ENCODE measurements at regions not wholly inside any gene's neighbourhood (a gene's known extent, or its start where the extent isn't known, plus 50 kb on each side); places are given as distances from the start of the nearest gene placed in this dataset.

GRCh38 chr12:131346555-131347344, 364.1 kb upstream of the SFSWAP start:
- H3K9me3 ChIP-seq (ENCODE audit: control insufficient read depth, insufficient read depth, low read length) = no peaks in the 10 kb centered on the region
- H3K4me3 ChIP-seq (ENCODE audit: low read depth, low read length) = no peak overlapping the region
- 59% methylated on average over 8 of the region's 17 CpGs for WGBS (ENCODE audit: insufficient coverage)
- H3K27me3 ChIP-seq (ENCODE audit: control insufficient read depth, insufficient read depth, low read length) = no peaks in the 10 kb centered on the region
- DNase-seq (ENCODE audit: low read depth in 4 of 6, low spot score in 6 of 6) = no peak
- peak overlapping the region; percentile 52 for H3K27ac ChIP-seq (ENCODE audit: low read depth, low read length)
- no peaks in the 10 kb centered on the region for H3K36me3 ChIP-seq (ENCODE audit: control insufficient read depth, insufficient read depth, low read length)
- H3K4me1 ChIP-seq (ENCODE audit: control insufficient read depth, insufficient read depth, low read length) = peaks cover 47% of the 10 kb centered on the region

- DNase-seq (ENCODE audit: low read depth in 4 of 6, low spot score in 6 of 6) = no peak
- Histone ChIP-seq H3K4me1 (ENCODE audit: control insufficient read depth, insufficient read depth, low read length) (peaks cover 48% of the 10 kb centered on the region), H3K27ac (ENCODE audit: low read depth, low read length) (no peak overlapping the region), H3K27me3 (ENCODE audit: control insufficient read depth, insufficient read depth, low read length) (no peaks in the 10 kb centered on the region), H3K4me3 (ENCODE audit: low read depth, low read length) (no peak overlapping the region), H3K36me3 (ENCODE audit: control insufficient read depth, insufficient read depth, low read length) (no peaks in the 10 kb centered on the region), H3K9me3 (ENCODE audit: control insufficient read depth, insufficient read depth, low read length) (no peaks in the 10 kb centered on the region)
- WGBS (ENCODE audit: insufficient coverage) = 78% methylated on average over 11 of the region's 11 CpGs
Observed at GRCh38 chr12:131347345-131347714, 363.6 kb upstream of the SFSWAP start.

- H3K4me1 ChIP-seq (ENCODE audit: control insufficient read depth, insufficient read depth, low read length) = peaks cover 52% of the 10 kb centered on the region
- H3K27me3 ChIP-seq (ENCODE audit: control insufficient read depth, insufficient read depth, low read length) = no peaks in the 10 kb centered on the region
- H3K27ac ChIP-seq (ENCODE audit: low read depth, low read length) = no peak overlapping the region
- H3K36me3 ChIP-seq (ENCODE audit: control insufficient read depth, insufficient read depth, low read length) = no peaks in the 10 kb centered on the region
- H3K4me3 ChIP-seq (ENCODE audit: low read depth, low read length) = no peak overlapping the region
- no peak for DNase-seq (ENCODE audit: low read depth in 4 of 6, low spot score in 6 of 6)
- no peaks in the 10 kb centered on the region for H3K9me3 ChIP-seq (ENCODE audit: control insufficient read depth, insufficient read depth, low read length)
- 98% methylated on average over 7 of the region's 7 CpGs for WGBS (ENCODE audit: insufficient coverage)
Observed at GRCh38 chr12:131347732-131348131, 363.2 kb upstream of the SFSWAP start.

GRCh38 chr12:131348231-131348630, 362.7 kb upstream of the SFSWAP start:
- Histone ChIP-seq H3K4me1 (ENCODE audit: control insufficient read depth, insufficient read depth, low read length) (peaks cover 52% of the 10 kb centered on the region), H3K27ac (ENCODE audit: low read depth, low read length) (peak overlapping the region; percentile 33), H3K27me3 (ENCODE audit: control insufficient read depth, insufficient read depth, low read length) (no peaks in the 10 kb centered on the region), H3K9me3 (ENCODE audit: control insufficient read depth, insufficient read depth, low read length) (no peaks in the 10 kb centered on the region), H3K4me3 (ENCODE audit: low read depth, low read length) (no peak overlapping the region), H3K36me3 (ENCODE audit: control insufficient read depth, insufficient read depth, low read length) (no peaks in the 10 kb centered on the region)
- WGBS (ENCODE audit: insufficient coverage) = 35% methylated on average over 11 of the region's 13 CpGs
- no peak for DNase-seq (ENCODE audit: low read depth in 4 of 6, low spot score in 6 of 6)

GRCh38 chr12:131348646-131349045, 362.2 kb upstream of the SFSWAP start:
- Histone ChIP-seq H3K4me1 (ENCODE audit: control insufficient read depth, insufficient read depth, low read length) (peaks cover 52% of the 10 kb centered on the region), H3K9me3 (ENCODE audit: control insufficient read depth, insufficient read depth, low read length) (no peaks in the 10 kb centered on the region), H3K27me3 (ENCODE audit: control insufficient read depth, insufficient read depth, low read length) (no peaks in the 10 kb centered on the region), H3K36me3 (ENCODE audit: control insufficient read depth, insufficient read depth, low read length) (no peaks in the 10 kb centered on the region), H3K27ac (ENCODE audit: low read depth, low read length) (peak overlapping the region; percentile 33), H3K4me3 (ENCODE audit: low read depth, low read length) (no peak overlapping the region)
- DNase-seq (ENCODE audit: low read depth in 4 of 6, low spot score in 6 of 6) = peak in 3 of 6 donors; percentile 20 to 88 (median 56)
- no CpG with 5 or more reads among the region's 4 CpGs for WGBS (ENCODE audit: insufficient coverage)

- Histone ChIP-seq H3K27me3 (ENCODE audit: control insufficient read depth, insufficient read depth, low read length) (no peaks in the 10 kb centered on the region), H3K4me1 (ENCODE audit: control insufficient read depth, insufficient read depth, low read length) (peaks cover 52% of the 10 kb centered on the region), H3K4me3 (ENCODE audit: low read depth, low read length) (no peak overlapping the region), H3K9me3 (ENCODE audit: control insufficient read depth, insufficient read depth, low read length) (no peaks in the 10 kb centered on the region), H3K36me3 (ENCODE audit: control insufficient read depth, insufficient read depth, low read length) (no peaks in the 10 kb centered on the region), H3K27ac (ENCODE audit: low read depth, low read length) (no peak overlapping the region)
- DNase-seq (ENCODE audit: low read depth in 4 of 6, low spot score in 6 of 6) = peak in 1 of 6 donors; percentile 45
- 82% methylated on average over 14 of the region's 20 CpGs for WGBS (ENCODE audit: insufficient coverage)
Observed at GRCh38 chr12:131349397-131350127, 361.3 kb upstream of the SFSWAP start.

GRCh38 chr12:131350943-131351318, 360.0 kb upstream of the SFSWAP start:
- Histone ChIP-seq H3K4me1 (ENCODE audit: control insufficient read depth, insufficient read depth, low read length) (peaks cover 52% of the 10 kb centered on the region), H3K4me3 (ENCODE audit: low read depth, low read length) (no peak overlapping the region), H3K9me3 (ENCODE audit: control insufficient read depth, insufficient read depth, low read length) (no peaks in the 10 kb centered on the region), H3K27me3 (ENCODE audit: control insufficient read depth, insufficient read depth, low read length) (no peaks in the 10 kb centered on the region), H3K27ac (ENCODE audit: low read depth, low read length) (no peak overlapping the region), H3K36me3 (ENCODE audit: control insufficient read depth, insufficient read depth, low read length) (no peaks in the 10 kb centered on the region)
- DNase-seq (ENCODE audit: low read depth in 4 of 6, low spot score in 6 of 6) = no peak
- 80% methylated on average over 3 of the region's 3 CpGs for WGBS (ENCODE audit: insufficient coverage)

GRCh38 chr12:131351319-131352028, 359.4 kb upstream of the SFSWAP start:
- no peak overlapping the region for H3K27ac ChIP-seq (ENCODE audit: low read depth, low read length)
- no peaks in the 10 kb centered on the region for H3K9me3 ChIP-seq (ENCODE audit: control insufficient read depth, insufficient read depth, low read length)
- H3K27me3 ChIP-seq (ENCODE audit: control insufficient read depth, insufficient read depth, low read length) = no peaks in the 10 kb centered on the region
- H3K4me1 ChIP-seq (ENCODE audit: control insufficient read depth, insufficient read depth, low read length) = peaks cover 51% of the 10 kb centered on the region
- no peak overlapping the region for H3K4me3 ChIP-seq (ENCODE audit: low read depth, low read length)
- H3K36me3 ChIP-seq (ENCODE audit: control insufficient read depth, insufficient read depth, low read length) = no peaks in the 10 kb centered on the region
- WGBS (ENCODE audit: insufficient coverage) = 56% methylated on average over 1 of the region's 5 CpGs
- DNase-seq (ENCODE audit: low read depth in 4 of 6, low spot score in 6 of 6) = peak in 1 of 6 donors; percentile 38

- Histone ChIP-seq H3K27me3 (ENCODE audit: control insufficient read depth, insufficient read depth, low read length) (no peaks in the 10 kb centered on the region), H3K36me3 (ENCODE audit: control insufficient read depth, insufficient read depth, low read length) (no peaks in the 10 kb centered on the region), H3K9me3 (ENCODE audit: control insufficient read depth, insufficient read depth, low read length) (no peaks in the 10 kb centered on the region), H3K4me1 (ENCODE audit: control insufficient read depth, insufficient read depth, low read length) (peaks cover 44% of the 10 kb centered on the region), H3K4me3 (ENCODE audit: low read depth, low read length) (no peak overlapping the region), H3K27ac (ENCODE audit: low read depth, low read length) (no peak overlapping the region)
- DNase-seq (ENCODE audit: low read depth in 4 of 6, low spot score in 6 of 6) = peak in 1 of 6 donors; percentile 47
- WGBS (ENCODE audit: insufficient coverage) = 89% methylated on average over 18 of the region's 21 CpGs
Observed at GRCh38 chr12:131352296-131352900, 358.5 kb upstream of the SFSWAP start.
